Right lobe of liver (tissue), 4 donors: ENCODE measurements at regions not wholly inside any gene's neighbourhood (a gene's known extent, or its start where the extent isn't known, plus 50 kb on each side); places are given as distances from the start of the nearest gene placed in this dataset.

Experiments
- POLR2A ChIP-seq: fragments of 450-650 bp; IDR thresholded peaks from one replicate; pipeline ENCODE4 v1.6.1; 2017; ENCODE audit warnings: antibody characterized with exemption, mild to moderate bottlenecking
- TF ChIP-seq, protein P1 (sequence below), 4 donors: fragments of 200-600 bp in 3 of 4; fragments of 450-650 bp in 1 of 4; IDR thresholded peaks; one replicate each; pipeline versions ENCODE4 v1.5.1 to v1.8.0; 2016 to 2022; ENCODE audit warnings: antibody characterized with exemption in 4 of 4, mild to moderate bottlenecking in 2 of 4
- donor health status: DM: no; HTN: no; CAD: no.
- donor health status: DM: no; HTN: no; CAD: no.
- donor health status: DM: no; HTN: yes; CAD: no.

DNA sequence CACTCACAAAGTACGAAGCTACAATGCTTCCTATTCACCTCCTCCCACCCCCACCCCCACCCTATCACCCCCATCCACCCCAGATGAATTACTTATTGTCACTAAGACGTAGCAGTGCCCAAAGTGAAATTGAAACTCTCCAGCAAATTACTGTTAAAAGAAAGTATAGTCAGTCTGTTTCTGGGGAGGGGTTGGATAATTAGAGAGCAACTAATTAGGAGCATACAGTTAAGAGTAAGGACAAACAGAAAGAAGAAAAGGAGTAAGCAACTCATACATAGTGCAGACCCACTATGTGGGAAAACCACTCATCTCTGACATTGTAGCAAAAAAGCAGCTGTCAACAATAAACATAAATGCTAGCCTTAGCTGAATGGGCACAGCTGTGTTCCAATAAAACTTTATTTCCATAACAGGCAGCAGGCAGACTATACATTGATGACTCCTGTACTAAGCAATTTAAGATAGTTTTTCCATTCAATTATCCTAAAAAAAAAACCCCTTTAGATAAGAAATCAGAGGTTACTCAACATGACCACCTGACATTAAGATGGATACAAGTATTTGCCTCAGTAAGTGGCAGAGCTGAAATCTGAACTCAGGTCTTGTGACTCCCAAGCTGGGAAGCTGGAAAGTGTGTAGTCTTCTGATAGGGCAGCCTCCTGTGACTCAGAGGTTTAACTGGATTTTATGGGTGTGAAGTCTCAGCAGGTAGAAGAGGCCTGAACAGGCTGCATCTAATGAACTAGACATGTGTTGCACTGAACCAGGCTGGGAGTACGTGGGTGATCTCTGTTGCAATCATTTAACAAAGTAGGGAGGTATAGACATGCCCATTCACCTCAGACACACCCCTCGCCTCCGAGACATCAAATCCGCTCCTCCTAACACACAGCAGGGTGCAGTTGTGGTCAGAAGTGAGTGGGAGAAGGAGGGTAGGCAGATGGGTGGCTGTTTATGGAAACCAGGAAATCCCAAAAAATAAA, 171.8 kb upstream of the KLF7 start:
- TF ChIP-seq, protein P1, sequence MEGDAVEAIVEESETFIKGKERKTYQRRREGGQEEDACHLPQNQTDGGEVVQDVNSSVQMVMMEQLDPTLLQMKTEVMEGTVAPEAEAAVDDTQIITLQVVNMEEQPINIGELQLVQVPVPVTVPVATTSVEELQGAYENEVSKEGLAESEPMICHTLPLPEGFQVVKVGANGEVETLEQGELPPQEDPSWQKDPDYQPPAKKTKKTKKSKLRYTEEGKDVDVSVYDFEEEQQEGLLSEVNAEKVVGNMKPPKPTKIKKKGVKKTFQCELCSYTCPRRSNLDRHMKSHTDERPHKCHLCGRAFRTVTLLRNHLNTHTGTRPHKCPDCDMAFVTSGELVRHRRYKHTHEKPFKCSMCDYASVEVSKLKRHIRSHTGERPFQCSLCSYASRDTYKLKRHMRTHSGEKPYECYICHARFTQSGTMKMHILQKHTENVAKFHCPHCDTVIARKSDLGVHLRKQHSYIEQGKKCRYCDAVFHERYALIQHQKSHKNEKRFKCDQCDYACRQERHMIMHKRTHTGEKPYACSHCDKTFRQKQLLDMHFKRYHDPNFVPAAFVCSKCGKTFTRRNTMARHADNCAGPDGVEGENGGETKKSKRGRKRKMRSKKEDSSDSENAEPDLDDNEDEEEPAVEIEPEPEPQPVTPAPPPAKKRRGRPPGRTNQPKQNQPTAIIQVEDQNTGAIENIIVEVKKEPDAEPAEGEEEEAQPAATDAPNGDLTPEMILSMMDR (IDR thresholded peaks at IDR 0.05): no peak
- TF ChIP-seq POLR2A: no peak
